ENCODE measurements at regions not wholly inside any gene's neighbourhood (a gene's known extent, or its start where the extent isn't known, plus 50 kb on each side); places are given as distances from the start of the nearest gene placed in this dataset.

DNA sequence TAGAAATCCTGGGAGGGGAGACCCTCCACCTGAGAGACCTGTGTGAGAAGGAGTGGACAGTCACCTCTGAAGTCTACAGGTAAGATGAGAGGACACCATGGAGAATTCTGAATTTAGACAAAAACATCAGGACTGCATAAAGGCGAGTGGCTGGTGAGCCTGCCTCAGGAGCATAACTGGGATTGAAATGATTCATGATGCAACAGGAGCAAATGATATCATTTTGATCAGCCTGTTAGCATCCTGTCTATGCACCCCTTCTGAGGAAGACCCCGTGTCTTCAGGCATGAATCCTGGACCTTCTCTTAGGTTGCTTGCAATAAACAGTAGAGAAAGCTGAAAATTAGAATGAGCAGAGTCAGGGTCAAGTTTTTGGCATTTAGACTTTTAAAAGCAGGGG lies 245.8 kb downstream of the ETAA1 start:
- TF ChIP-seq EZH2 (IDR thresholded peaks at IDR 0.05) (no peak), POLR2AphosphoS5 (IDR thresholded peaks at IDR 0.05; ENCODE audit: borderline replicate concordance, low read depth, low read length) (no peak), FOXP2 (optimal IDR thresholded peaks at IDR 0.05; ENCODE audit: control extremely low read depth, extremely low read length, insufficient read depth) (no peak)

Data from SK-N-MC (cell line).